Uterus (tissue), 2 donors: ENCODE measurements at regions not wholly inside any gene's neighbourhood (a gene's known extent, or its start where the extent isn't known, plus 50 kb on each side); places are given as distances from the start of the nearest gene placed in this dataset.

Experiments
- CTCF ChIP-seq, 4 experiments: fragments of 200-600 bp in 2 of 4; fragments of 450-650 bp in 2 of 4; sonication (generic) in 2 of 4; IDR thresholded peaks; one replicate each; pipeline ENCODE4 v1.5.1; 2016 to 2019; ENCODE audit warnings: antibody characterized with exemption in 4 of 4, mild to moderate bottlenecking in 2 of 4, moderate library complexity in 1 of 4
- POLR2A ChIP-seq, 2 donors: fragments of 450-650 bp; IDR thresholded peaks; one replicate each; pipeline ENCODE4 v1.6.1; 2016; ENCODE audit warnings: antibody characterized with exemption in 2 of 2, mild to moderate bottlenecking in 1 of 2, moderate library complexity in 1 of 2

- TF ChIP-seq CTCF (IDR thresholded peaks at IDR 0.05) (no peak), POLR2A (IDR thresholded peaks at IDR 0.05) (no peak)
Measured at GRCh38 chr21:32916088-32916487, 109.6 kb upstream of the OLIG2 start.
